ENCODE measurements at regions not wholly inside any gene's neighbourhood (a gene's known extent, or its start where the extent isn't known, plus 50 kb on each side); places are given as distances from the start of the nearest gene placed in this dataset.

DNA sequence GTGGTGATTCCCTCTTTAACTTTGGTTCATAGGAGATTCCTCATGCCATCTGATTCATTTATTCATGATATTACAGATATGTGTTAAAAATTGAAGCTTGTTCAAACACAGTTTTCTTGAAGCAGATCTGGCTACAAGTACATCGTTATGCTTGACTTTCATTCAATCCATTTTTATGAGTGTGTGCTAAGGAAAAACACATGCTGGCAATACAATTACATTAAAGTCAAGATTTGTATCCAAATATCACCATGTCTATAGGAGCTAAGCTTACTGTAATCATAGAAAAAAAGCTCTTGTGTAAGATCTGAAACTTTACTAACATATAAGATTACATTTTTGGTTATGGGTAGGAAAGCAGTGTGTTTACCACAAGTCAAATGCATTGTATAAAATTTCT lies 151.8 kb upstream of the FAT1 start:
- TF ChIP-seq, protein P1, sequence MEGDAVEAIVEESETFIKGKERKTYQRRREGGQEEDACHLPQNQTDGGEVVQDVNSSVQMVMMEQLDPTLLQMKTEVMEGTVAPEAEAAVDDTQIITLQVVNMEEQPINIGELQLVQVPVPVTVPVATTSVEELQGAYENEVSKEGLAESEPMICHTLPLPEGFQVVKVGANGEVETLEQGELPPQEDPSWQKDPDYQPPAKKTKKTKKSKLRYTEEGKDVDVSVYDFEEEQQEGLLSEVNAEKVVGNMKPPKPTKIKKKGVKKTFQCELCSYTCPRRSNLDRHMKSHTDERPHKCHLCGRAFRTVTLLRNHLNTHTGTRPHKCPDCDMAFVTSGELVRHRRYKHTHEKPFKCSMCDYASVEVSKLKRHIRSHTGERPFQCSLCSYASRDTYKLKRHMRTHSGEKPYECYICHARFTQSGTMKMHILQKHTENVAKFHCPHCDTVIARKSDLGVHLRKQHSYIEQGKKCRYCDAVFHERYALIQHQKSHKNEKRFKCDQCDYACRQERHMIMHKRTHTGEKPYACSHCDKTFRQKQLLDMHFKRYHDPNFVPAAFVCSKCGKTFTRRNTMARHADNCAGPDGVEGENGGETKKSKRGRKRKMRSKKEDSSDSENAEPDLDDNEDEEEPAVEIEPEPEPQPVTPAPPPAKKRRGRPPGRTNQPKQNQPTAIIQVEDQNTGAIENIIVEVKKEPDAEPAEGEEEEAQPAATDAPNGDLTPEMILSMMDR (IDR thresholded peaks at IDR 0.05; ENCODE audit: extremely low read depth, low read depth, low read length): no peak
- Histone ChIP-seq H3K79me2 (ENCODE audit: insufficient read depth, low read length) (no peaks in the 10 kb centered on the region), H2AFZ (ENCODE audit: low read length) (no peak overlapping the region), H4K20me1 (ENCODE audit: insufficient read depth, low read length) (no peaks in the 10 kb centered on the region), H3K4me3 (ENCODE audit: insufficient read depth, low read length) (no peak overlapping the region), H3K36me3 (ENCODE audit: insufficient read depth, low read length) (no peaks in the 10 kb centered on the region), H3K9me3 (ENCODE audit: low read depth, low read length) (no peaks in the 10 kb centered on the region), H3K27ac (ENCODE audit: low read depth, low read length) (no peak overlapping the region), H3K27me3 (ENCODE audit: insufficient read depth, low read length) (no peaks in the 10 kb centered on the region), H3K4me1 (ENCODE audit: insufficient read depth, low read length) (no peaks in the 10 kb centered on the region), H3K4me2 (ENCODE audit: insufficient read depth, low read length) (no peak overlapping the region)
- DNase-seq (ENCODE audit: insufficient read length, low spot score, missing footprints): no peak

DNA sequence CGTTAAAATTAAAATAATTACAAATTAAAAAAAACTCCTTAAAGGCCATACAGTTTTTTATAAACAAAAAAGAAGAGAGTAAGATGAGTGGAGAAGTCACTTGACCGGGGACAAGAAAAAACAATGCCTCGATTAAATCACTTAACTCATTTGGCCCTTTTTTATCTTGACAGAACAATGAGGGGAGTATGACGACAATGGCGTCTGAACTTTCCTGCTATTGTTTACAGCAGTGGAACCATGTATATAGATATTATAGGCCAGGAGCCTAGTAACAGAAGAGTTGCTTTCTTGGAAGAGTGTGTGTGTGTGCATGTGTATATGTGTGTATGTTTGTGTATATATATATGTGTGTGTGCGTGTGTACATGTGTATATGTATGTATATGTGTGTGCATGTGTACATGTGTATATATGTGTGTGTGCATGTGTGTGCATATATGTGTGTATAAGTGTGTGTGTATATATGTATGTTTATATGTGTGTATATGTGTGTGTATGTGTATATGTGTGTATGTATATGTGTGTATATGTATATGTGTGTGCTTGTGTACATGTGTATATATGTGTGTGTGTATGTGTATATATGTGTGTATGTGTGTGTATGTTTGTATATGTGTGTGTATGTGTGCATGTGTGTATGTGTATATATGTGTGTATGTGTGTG lies 153.4 kb upstream of the FAT1 start:
- H3K9me3 ChIP-seq (ENCODE audit: low read depth, low read length): no peaks in the 10 kb centered on the region
- H3K36me3 ChIP-seq (ENCODE audit: insufficient read depth, low read length): no peaks in the 10 kb centered on the region

DNA sequence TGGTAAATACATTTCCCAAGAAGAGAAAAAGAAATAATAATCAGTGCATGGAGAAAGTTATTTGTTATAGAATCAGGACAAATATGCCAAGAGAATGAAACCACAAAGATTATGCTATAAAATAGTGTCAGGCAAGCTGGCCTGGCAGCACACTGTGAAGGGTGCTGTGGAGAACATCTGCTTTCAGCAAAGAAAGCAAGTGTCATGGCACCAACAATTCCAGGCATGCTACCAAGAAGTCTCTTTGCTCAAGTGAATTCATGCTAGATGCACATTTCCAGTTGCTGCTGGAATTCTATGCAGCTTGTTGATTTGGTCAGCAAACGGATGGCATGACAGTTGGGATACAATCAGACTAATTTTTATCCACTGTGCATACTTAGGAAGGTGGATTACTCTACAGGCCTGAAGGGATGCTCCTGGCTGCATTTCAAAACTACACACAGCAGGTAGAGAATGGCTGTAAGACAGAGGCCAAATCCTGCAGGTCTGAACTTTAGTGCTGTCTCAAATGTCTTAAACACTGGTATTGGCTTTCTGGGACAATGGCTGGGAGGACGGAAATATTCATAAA lies 154.6 kb upstream of the FAT1 start:
- no peak overlapping the region for H2AFZ ChIP-seq (ENCODE audit: low read length)
- H3K27me3 ChIP-seq (ENCODE audit: insufficient read depth, low read length): no peaks in the 10 kb centered on the region
- no peaks in the 10 kb centered on the region for H3K79me2 ChIP-seq (ENCODE audit: insufficient read depth, low read length)
- H3K27ac ChIP-seq (ENCODE audit: low read depth, low read length): no peak overlapping the region
- no peaks in the 10 kb centered on the region for H3K9me3 ChIP-seq (ENCODE audit: low read depth, low read length)
- H3K4me2 ChIP-seq (ENCODE audit: insufficient read depth, low read length): no peak overlapping the region
- no peak overlapping the region for H3K4me3 ChIP-seq (ENCODE audit: insufficient read depth, low read length)
- H3K4me1 ChIP-seq (ENCODE audit: insufficient read depth, low read length): peaks cover 16% of the 10 kb centered on the region
- no peak for DNase-seq (ENCODE audit: insufficient read length, low spot score, missing footprints)
- TF ChIP-seq, protein P1 (IDR thresholded peaks at IDR 0.05; ENCODE audit: extremely low read depth, low read depth, low read length): no peak
- no peaks in the 10 kb centered on the region for H4K20me1 ChIP-seq (ENCODE audit: insufficient read depth, low read length)
- no peaks in the 10 kb centered on the region for H3K36me3 ChIP-seq (ENCODE audit: insufficient read depth, low read length)

More for the DNA sequence above, 153.4 kb upstream of the FAT1 start:
- Histone ChIP-seq H3K79me2 (ENCODE audit: insufficient read depth, low read length) (no peaks in the 10 kb centered on the region), H3K4me3 (ENCODE audit: insufficient read depth, low read length) (no peak overlapping the region), H3K27ac (ENCODE audit: low read depth, low read length) (no peak overlapping the region), H4K20me1 (ENCODE audit: insufficient read depth, low read length) (no peaks in the 10 kb centered on the region), H3K4me1 (ENCODE audit: insufficient read depth, low read length) (peaks cover 14% of the 10 kb centered on the region), H3K4me2 (ENCODE audit: insufficient read depth, low read length) (no peak overlapping the region), H3K27me3 (ENCODE audit: insufficient read depth, low read length) (no peaks in the 10 kb centered on the region), H2AFZ (ENCODE audit: low read length) (no peak overlapping the region)
- TF ChIP-seq, protein P1 (IDR thresholded peaks at IDR 0.05; ENCODE audit: extremely low read depth, low read depth, low read length): no peak
- DNase-seq (ENCODE audit: insufficient read length, low spot score, missing footprints): no peak

DNA sequence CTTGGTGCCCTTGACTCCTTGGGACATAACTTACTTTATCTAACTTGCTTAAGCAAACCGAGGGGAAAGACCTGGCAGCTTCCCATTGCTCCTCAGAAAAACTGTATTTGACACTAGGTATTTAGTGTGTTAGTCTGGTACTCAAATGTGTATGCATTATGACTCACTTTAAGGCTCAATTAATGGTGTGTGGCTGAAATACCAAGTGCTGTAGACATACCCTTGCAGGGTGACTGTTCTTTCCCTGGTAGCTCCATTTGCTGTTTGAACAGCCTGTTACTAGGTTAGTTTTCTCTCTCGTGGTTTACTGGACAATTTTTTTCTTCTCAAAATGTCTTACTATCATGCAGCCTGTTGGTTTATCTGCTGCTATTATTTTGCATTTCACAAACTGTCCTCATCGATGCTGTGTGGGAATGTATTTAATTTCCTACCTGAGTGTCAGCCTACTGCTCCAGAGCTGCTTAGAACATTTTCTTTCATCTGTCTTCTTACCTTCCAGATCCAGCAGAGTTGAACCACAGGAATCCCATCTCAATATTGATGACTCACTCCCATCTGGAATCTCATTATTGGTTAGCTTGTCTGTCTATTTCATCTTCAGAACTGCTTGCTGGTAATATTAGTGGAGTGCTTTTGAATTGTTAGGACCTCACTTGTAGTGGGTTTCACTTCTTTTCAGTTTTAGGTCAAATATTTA lies 158.0 kb upstream of the FAT1 start:
- Histone ChIP-seq H3K4me1 (ENCODE audit: insufficient read depth, low read length) (peaks cover 16% of the 10 kb centered on the region), H3K79me2 (ENCODE audit: insufficient read depth, low read length) (no peaks in the 10 kb centered on the region), H3K4me2 (ENCODE audit: insufficient read depth, low read length) (peak overlapping the region; percentile 5), H2AFZ (ENCODE audit: low read length) (no peak overlapping the region), H3K36me3 (ENCODE audit: insufficient read depth, low read length) (no peaks in the 10 kb centered on the region), H4K20me1 (ENCODE audit: insufficient read depth, low read length) (no peaks in the 10 kb centered on the region), H3K27ac (ENCODE audit: low read depth, low read length) (peak overlapping the region; percentile 8), H3K27me3 (ENCODE audit: insufficient read depth, low read length) (no peaks in the 10 kb centered on the region), H3K9me3 (ENCODE audit: low read depth, low read length) (no peaks in the 10 kb centered on the region), H3K4me3 (ENCODE audit: insufficient read depth, low read length) (no peak overlapping the region)
- DNase-seq (ENCODE audit: insufficient read length, low spot score, missing footprints): no peak
- TF ChIP-seq, protein P1 (IDR thresholded peaks at IDR 0.05; ENCODE audit: extremely low read depth, low read depth, low read length): no peak
